Neural crest cell (in vitro differentiated cells): ENCODE measurements at regions not wholly inside any gene's neighbourhood (a gene's known extent, or its start where the extent isn't known, plus 50 kb on each side); places are given as distances from the start of the nearest gene placed in this dataset.

ENCODE experiments used
- DNase-seq: peaks from one replicate; pipeline ENCODE4 v3.0.0; 2021; ENCODE audit warnings: low read depth, mixed read lengths, low spot score
- H3K27ac Mint-ChIP-seq: one replicate; pipeline ENCODE4 v1.8.0; 2021; ENCODE audit warnings: mild to moderate bottlenecking, mixed read lengths; ENCODE audit not compliant: unreplicated experiment
- H3K27me3 Mint-ChIP-seq: 2 replicates; pipeline ENCODE4 v1.8.0; 2021; ENCODE audit warnings: low read depth, mild to moderate bottlenecking, mixed read lengths
- H3K36me3 Mint-ChIP-seq: 2 replicates; pipeline ENCODE4 v1.8.0; 2021; ENCODE audit warnings: low read depth, mild to moderate bottlenecking, mixed read lengths
- H3K4me1 Mint-ChIP-seq: 2 replicates; pipeline ENCODE4 v1.8.0; 2021; ENCODE audit warnings: mixed read lengths
- H3K4me3 Mint-ChIP-seq: one replicate; pipeline ENCODE4 v1.8.0; 2021; ENCODE audit warnings: mild to moderate bottlenecking, mixed read lengths
- H3K9me3 Mint-ChIP-seq: 2 replicates; pipeline ENCODE4 v1.8.0; 2021; ENCODE audit warnings: mixed read lengths
- CTCF ChIP-seq: fragments of 200-600 bp; sonication (generic); conservative IDR thresholded peaks from 2 replicates; pipeline ENCODE4 v1.5.0; 2021; ENCODE audit warnings: antibody characterized with exemption, mild to moderate bottlenecking

GRCh38 chr6:44538131-44538806 lies 150.8 kb downstream of the CDC5L start:
- Mint-ChIP-seq H3K36me3 (no peaks in the 10 kb centered on the region), H3K9me3 (no peaks in the 10 kb centered on the region), H3K27me3 (no peaks in the 10 kb centered on the region), H3K4me1 (peaks cover 15% of the 10 kb centered on the region), H3K4me3 (no peak overlapping the region), H3K27ac (no peak overlapping the region)
- no peak for TF ChIP-seq CTCF
- DNase-seq: no peak

- no peak overlapping the region for H3K27ac Mint-ChIP-seq
- TF ChIP-seq CTCF: no peak
- DNase-seq: no peak
- H3K27me3 Mint-ChIP-seq: no peaks in the 10 kb centered on the region
- no peak overlapping the region for H3K4me3 Mint-ChIP-seq
- H3K36me3 Mint-ChIP-seq: no peaks in the 10 kb centered on the region
- H3K9me3 Mint-ChIP-seq: no peaks in the 10 kb centered on the region
- peaks cover 15% of the 10 kb centered on the region for H3K4me1 Mint-ChIP-seq
These were observed 151.3 kb downstream of the CDC5L start for GRCh38 chr6:44538807-44539201.

GRCh38 chr6:44539701-44540355 lies 152.3 kb downstream of the CDC5L start:
- Mint-ChIP-seq H3K4me1 (peaks cover 15% of the 10 kb centered on the region), H3K9me3 (no peaks in the 10 kb centered on the region), H3K27ac (no peak overlapping the region), H3K27me3 (no peaks in the 10 kb centered on the region), H3K4me3 (no peak overlapping the region), H3K36me3 (no peaks in the 10 kb centered on the region)
- DNase-seq: no peak
- TF ChIP-seq CTCF: no peak

- no peak for DNase-seq
- Mint-ChIP-seq H3K36me3 (no peaks in the 10 kb centered on the region), H3K4me3 (no peak overlapping the region), H3K9me3 (no peaks in the 10 kb centered on the region), H3K27me3 (no peaks in the 10 kb centered on the region), H3K27ac (no peak overlapping the region), H3K4me1 (peaks cover 15% of the 10 kb centered on the region)
- TF ChIP-seq CTCF: no peak
These were observed 153.4 kb downstream of the CDC5L start for GRCh38 chr6:44540881-44541280.

- no peak for TF ChIP-seq CTCF
- Mint-ChIP-seq H3K27me3 (no peaks in the 10 kb centered on the region), H3K4me3 (no peak overlapping the region), H3K27ac (peak overlapping the region; percentile 85), H3K36me3 (no peaks in the 10 kb centered on the region), H3K4me1 (peaks cover 15% of the 10 kb centered on the region), H3K9me3 (no peaks in the 10 kb centered on the region)
- DNase-seq: no peak
These were observed 155.1 kb downstream of the CDC5L start for GRCh38 chr6:44542401-44543116.
